SU-DHL-6 (cell line): ENCODE measurements at regions not wholly inside any gene's neighbourhood (a gene's known extent, or its start where the extent isn't known, plus 50 kb on each side); places are given as distances from the start of the nearest gene placed in this dataset.

Experiments used
- EZH2phosphoT487 ChIP-seq: fragments of 200-600 bp; sonication (generic), shearing (Covaris generic); conservative IDR thresholded peaks from 2 replicates; pipeline ENCODE4 v1.6.1; 2018; ENCODE audit warnings: mild to moderate bottlenecking, antibody characterized with exemption, low read length, moderate library complexity, mixed read lengths
- TF ChIP-seq, protein P1 (sequence below): fragments of 200-600 bp; sonication (generic); IDR thresholded peaks from one replicate; pipeline ENCODE4 v1.5.1; 2017; ENCODE audit warnings: antibody characterized with exemption, mild to moderate bottlenecking, low read length, moderate library complexity; ENCODE audit not compliant: insufficient read depth, poor library complexity, severe bottlenecking

DNA sequence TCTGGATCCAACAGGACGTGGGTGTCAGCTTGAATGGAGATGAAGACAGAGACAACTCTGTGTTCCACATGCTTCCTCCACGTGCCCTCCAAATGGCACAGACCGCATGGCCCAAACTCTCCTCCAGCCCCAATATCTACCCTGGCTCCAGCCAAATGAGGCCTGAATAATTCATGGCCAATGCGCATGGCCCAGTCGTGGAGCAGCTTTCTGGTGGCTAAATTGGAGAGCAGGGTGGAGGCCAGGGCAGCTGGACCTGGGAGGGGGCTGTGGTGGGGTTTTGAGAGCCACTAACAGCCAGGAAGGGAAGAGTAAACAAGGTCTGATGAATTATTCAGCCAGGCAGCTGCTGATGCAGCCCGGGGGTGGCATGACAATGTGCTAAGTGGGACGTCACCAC, 96.7 kb upstream of the TMEM132E start:
- TF ChIP-seq, protein P1, sequence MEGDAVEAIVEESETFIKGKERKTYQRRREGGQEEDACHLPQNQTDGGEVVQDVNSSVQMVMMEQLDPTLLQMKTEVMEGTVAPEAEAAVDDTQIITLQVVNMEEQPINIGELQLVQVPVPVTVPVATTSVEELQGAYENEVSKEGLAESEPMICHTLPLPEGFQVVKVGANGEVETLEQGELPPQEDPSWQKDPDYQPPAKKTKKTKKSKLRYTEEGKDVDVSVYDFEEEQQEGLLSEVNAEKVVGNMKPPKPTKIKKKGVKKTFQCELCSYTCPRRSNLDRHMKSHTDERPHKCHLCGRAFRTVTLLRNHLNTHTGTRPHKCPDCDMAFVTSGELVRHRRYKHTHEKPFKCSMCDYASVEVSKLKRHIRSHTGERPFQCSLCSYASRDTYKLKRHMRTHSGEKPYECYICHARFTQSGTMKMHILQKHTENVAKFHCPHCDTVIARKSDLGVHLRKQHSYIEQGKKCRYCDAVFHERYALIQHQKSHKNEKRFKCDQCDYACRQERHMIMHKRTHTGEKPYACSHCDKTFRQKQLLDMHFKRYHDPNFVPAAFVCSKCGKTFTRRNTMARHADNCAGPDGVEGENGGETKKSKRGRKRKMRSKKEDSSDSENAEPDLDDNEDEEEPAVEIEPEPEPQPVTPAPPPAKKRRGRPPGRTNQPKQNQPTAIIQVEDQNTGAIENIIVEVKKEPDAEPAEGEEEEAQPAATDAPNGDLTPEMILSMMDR = no peak
- TF ChIP-seq EZH2phosphoT487 = no peak
